MM.1S (cell line): ENCODE measurements at regions not wholly inside any gene's neighbourhood (a gene's known extent, or its start where the extent isn't known, plus 50 kb on each side); places are given as distances from the start of the nearest gene placed in this dataset.
A peak's percentile ranks its signal among the peaks of the same experiment; 100 is the strongest.

Experiments
- DNase-seq: peaks from one replicate; pipeline ENCODE4 v3.0.0-alpha.2; 2015
- H2AFZ ChIP-seq: fragments of 300-600 bp; sonication (generic); 2 replicates; pipeline ENCODE4 v1.6.0; 2016; ENCODE audit warnings: antibody characterized with exemption, low read length
- H3F3A ChIP-seq: fragments of 300-600 bp; sonication (generic); 2 replicates; pipeline ENCODE4 v1.6.1; 2016; ENCODE audit warnings: mild to moderate bottlenecking, antibody characterized with exemption, low read length, moderate library complexity, mixed read lengths; ENCODE audit not compliant: insufficient read depth
- H3K27ac ChIP-seq: fragments of 300-600 bp; sonication (generic); 2 replicates; pipeline ENCODE4 v1.5.1; 2016; ENCODE audit warnings: mild to moderate bottlenecking, low read length
- H3K27me3 ChIP-seq: fragments of 300-600 bp; sonication (generic); replicated peaks from 2 replicates; pipeline ENCODE4 v1.6.0; 2016; ENCODE audit warnings: low read length; ENCODE audit not compliant: insufficient read depth
- H3K36me3 ChIP-seq: fragments of 300-600 bp; sonication (generic); replicated peaks from 2 replicates; pipeline ENCODE4 v1.6.1; 2016; ENCODE audit warnings: mild to moderate bottlenecking, low read length, mixed read lengths; ENCODE audit not compliant: insufficient read depth
- H3K4me1 ChIP-seq: fragments of 300-600 bp; sonication (generic); 2 replicates; pipeline ENCODE4 v1.6.1; 2016; ENCODE audit warnings: low read length, mixed read lengths
- H3K4me2 ChIP-seq: fragments of 300-600 bp; sonication (generic); 2 replicates; pipeline ENCODE4 v1.6.0; 2016; ENCODE audit warnings: low read depth, low read length
- H3K4me3 ChIP-seq: fragments of 300-600 bp; sonication (generic); 2 replicates; pipeline ENCODE4 v1.5.1; 2016; ENCODE audit warnings: low read length, mixed read lengths
- H3K79me2 ChIP-seq: fragments of 300-600 bp; sonication (generic); 2 replicates; pipeline ENCODE4 v1.6.1; 2016; ENCODE audit warnings: mixed run types, low read length, mixed read lengths
- H3K9ac ChIP-seq: fragments of 300-600 bp; sonication (generic); 2 replicates; pipeline ENCODE4 v1.6.1; 2016; ENCODE audit warnings: low read length, mixed read lengths
- H3K9me2 ChIP-seq: fragments of 300-600 bp; sonication (generic); replicated peaks from 2 replicates; pipeline ENCODE4 v1.6.1; 2016; ENCODE audit warnings: mild to moderate bottlenecking, low read length, mixed read lengths; ENCODE audit not compliant: insufficient read depth
- H3K9me3 ChIP-seq: fragments of 300-600 bp; sonication (generic); replicated peaks from 2 replicates; pipeline ENCODE4 v1.6.1; 2016; ENCODE audit warnings: mild to moderate bottlenecking, low read length, mixed read lengths; ENCODE audit not compliant: insufficient read depth
- H4K20me1 ChIP-seq: fragments of 300-600 bp; sonication (generic); 2 replicates; pipeline ENCODE4 v1.6.1; 2016; ENCODE audit warnings: mild to moderate bottlenecking, low read length, moderate library complexity, mixed read lengths; ENCODE audit not compliant: insufficient read depth
- EZH2 ChIP-seq: fragments of 300-600 bp; sonication (generic); optimal IDR thresholded peaks from 2 replicates; pipeline ENCODE3; 2017; ENCODE audit warnings: low read depth, mild to moderate bottlenecking, antibody characterized with exemption, low read length, mixed read lengths
- EZH2phosphoT487 ChIP-seq: fragments of 300-600 bp; sonication (generic); IDR thresholded peaks from 2 replicates; pipeline ENCODE4 v1.6.1; 2018; ENCODE audit warnings: antibody characterized with exemption, low read length
- TF ChIP-seq, protein P1 (sequence below): fragments of 300-600 bp; sonication (generic); IDR thresholded peaks from 2 replicates; pipeline ENCODE4 v1.5.1; 2016; ENCODE audit warnings: antibody characterized with exemption, low read length, mixed read lengths

DNA sequence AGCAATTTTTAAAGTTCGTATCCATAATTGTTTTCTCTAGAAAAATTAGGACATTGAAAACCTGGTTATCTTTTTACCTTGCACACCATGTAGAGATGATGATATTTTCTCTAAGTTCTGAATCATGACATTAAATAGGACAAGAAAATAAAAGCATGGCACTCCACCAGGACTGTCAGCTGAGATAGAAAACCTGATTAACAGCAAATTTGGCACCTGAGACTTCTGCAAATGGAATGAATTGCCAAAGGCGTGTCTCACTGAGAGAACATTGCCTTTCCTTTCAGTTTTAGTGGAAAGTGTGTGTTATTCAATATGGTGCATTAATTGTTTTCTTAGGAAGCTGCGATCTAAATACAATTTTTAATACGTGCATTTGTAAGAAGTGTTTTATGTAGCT lies 164.7 kb downstream of the LRRC30 start:
- H3K9ac ChIP-seq, result no peak overlapping the region
- no peaks in the 10 kb centered on the region for H3K27me3 ChIP-seq

DNA sequence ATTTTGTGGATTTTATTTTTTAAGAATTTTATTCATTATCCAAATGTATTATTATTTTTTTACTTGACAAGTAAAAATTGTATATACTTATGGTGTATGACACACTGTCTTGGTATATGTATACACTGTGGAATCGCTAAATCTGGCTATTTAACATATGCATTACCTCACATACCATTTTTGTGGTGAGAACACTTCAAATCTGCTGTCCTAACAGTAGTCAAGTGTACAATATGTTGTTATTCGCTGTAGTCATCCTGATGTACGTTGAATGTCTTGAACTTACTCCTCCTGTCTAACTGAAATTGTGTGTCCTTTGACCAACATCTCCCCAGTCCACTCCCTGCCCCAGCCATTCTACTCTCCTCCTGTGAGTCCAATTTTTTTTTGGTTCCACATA lies 153.2 kb upstream of the PTPRM start:
- TF ChIP-seq EZH2phosphoT487 (no peak), EZH2 (no peak)
- TF ChIP-seq, protein P1, sequence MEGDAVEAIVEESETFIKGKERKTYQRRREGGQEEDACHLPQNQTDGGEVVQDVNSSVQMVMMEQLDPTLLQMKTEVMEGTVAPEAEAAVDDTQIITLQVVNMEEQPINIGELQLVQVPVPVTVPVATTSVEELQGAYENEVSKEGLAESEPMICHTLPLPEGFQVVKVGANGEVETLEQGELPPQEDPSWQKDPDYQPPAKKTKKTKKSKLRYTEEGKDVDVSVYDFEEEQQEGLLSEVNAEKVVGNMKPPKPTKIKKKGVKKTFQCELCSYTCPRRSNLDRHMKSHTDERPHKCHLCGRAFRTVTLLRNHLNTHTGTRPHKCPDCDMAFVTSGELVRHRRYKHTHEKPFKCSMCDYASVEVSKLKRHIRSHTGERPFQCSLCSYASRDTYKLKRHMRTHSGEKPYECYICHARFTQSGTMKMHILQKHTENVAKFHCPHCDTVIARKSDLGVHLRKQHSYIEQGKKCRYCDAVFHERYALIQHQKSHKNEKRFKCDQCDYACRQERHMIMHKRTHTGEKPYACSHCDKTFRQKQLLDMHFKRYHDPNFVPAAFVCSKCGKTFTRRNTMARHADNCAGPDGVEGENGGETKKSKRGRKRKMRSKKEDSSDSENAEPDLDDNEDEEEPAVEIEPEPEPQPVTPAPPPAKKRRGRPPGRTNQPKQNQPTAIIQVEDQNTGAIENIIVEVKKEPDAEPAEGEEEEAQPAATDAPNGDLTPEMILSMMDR, result no peak

More for the DNA sequence above, 164.7 kb downstream of the LRRC30 start:
- Histone ChIP-seq H2AFZ (no peak overlapping the region), H4K20me1 (no peaks in the 10 kb centered on the region), H3K27ac (no peak overlapping the region), H3K9me3 (no peaks in the 10 kb centered on the region), H3K36me3 (no peaks in the 10 kb centered on the region), H3K9me2 (no peaks in the 10 kb centered on the region), H3K4me2 (no peak overlapping the region), H3K4me3 (no peak overlapping the region), H3K4me1 (no peaks in the 10 kb centered on the region), H3K79me2 (no peaks in the 10 kb centered on the region), H3F3A (no peaks in the 10 kb centered on the region)
- TF ChIP-seq EZH2 (no peak), EZH2phosphoT487 (no peak)
- TF ChIP-seq, protein P1, result no peak
- DNase-seq, result no peak

DNA sequence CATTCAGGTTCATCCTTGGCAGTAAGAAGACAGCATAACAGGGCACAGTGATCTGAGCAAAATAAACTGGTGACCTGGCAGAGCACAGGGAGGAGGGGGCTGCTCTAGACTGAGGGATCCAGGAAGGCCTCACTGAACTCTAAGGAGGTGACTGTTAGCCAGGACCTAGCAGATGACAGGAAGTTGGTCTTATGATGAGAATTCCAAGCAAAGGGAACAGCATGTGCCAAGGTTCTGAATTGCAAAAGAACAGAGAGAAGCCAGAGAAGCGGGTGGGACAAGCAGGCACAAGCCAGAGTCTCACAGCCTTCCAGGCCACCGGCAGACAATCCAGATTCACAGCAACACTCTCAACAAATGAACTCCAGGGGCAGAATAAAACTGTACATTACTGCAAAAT lies 152.7 kb upstream of the PTPRM start:
- Histone ChIP-seq H3K36me3 (no peaks in the 10 kb centered on the region), H3K9ac (no peak overlapping the region), H3K27me3 (no peaks in the 10 kb centered on the region), H3K4me3 (no peak overlapping the region), H3K9me3 (no peaks in the 10 kb centered on the region), H3K27ac (peak overlapping the region; percentile 33; the same call in 1 of the 2 replicates), H3K4me1 (peaks cover 18% of the 10 kb centered on the region), H3K9me2 (no peaks in the 10 kb centered on the region), H3K4me2 (peak overlapping the region; percentile 16; the same call in 1 of the 2 replicates), H3K79me2 (no peaks in the 10 kb centered on the region), H3F3A (no peaks in the 10 kb centered on the region), H4K20me1 (no peaks in the 10 kb centered on the region), H2AFZ (peak overlapping the region; percentile 65)
- DNase-seq, result no peak
- TF ChIP-seq EZH2phosphoT487, result no peak
- no peak for TF ChIP-seq EZH2
- TF ChIP-seq, protein P1, result no peak

More for the DNA sequence above, 153.2 kb upstream of the PTPRM start:
- Histone ChIP-seq H3K36me3 (no peaks in the 10 kb centered on the region), H3K27ac (no peak overlapping the region), H3K9me2 (no peaks in the 10 kb centered on the region), H3K4me3 (no peak overlapping the region), H3K79me2 (no peaks in the 10 kb centered on the region), H3K4me2 (no peak overlapping the region), H3F3A (no peaks in the 10 kb centered on the region), H2AFZ (no peak overlapping the region), H3K4me1 (peaks cover 18% of the 10 kb centered on the region), H3K9ac (no peak overlapping the region), H3K27me3 (no peaks in the 10 kb centered on the region), H3K9me3 (no peaks in the 10 kb centered on the region), H4K20me1 (no peaks in the 10 kb centered on the region)
- DNase-seq, result no peak
